H9 (cell line): ENCODE measurements at regions not wholly inside any gene's neighbourhood (a gene's known extent, or its start where the extent isn't known, plus 50 kb on each side); places are given as distances from the start of the nearest gene placed in this dataset.

Experiments
- DNase-seq: peaks from one replicate; pipeline ENCODE4 v3.0.0-alpha.2; 2017
- H2AFZ ChIP-seq: one replicate; pipeline ENCODE4 v1.6.1; 2013; ENCODE audit warnings: mild to moderate bottlenecking, low read length, control low read depth, moderate library complexity
- H2AK5ac ChIP-seq: 2 replicates; pipeline ENCODE4 v1.6.1; 2013; ENCODE audit warnings: low read length, control low read depth, mixed read lengths; ENCODE audit not compliant: insufficient read length
- H2BK120ac ChIP-seq: one replicate; pipeline ENCODE4 v1.6.1; 2013; ENCODE audit warnings: low read depth, mild to moderate bottlenecking, low read length, control low read depth, inconsistent platforms; ENCODE audit not compliant: poor library complexity, severe bottlenecking
- H2BK12ac ChIP-seq: 2 replicates; pipeline ENCODE4 v1.6.1; 2013; ENCODE audit warnings: low read length, control low read depth, mixed read lengths, low read depth; ENCODE audit not compliant: insufficient read length
- H2BK15ac ChIP-seq: 2 replicates; pipeline ENCODE4 v1.6.1; 2013; ENCODE audit warnings: low read depth, low read length, control low read depth
- H2BK20ac ChIP-seq: one replicate; pipeline ENCODE4 v1.6.1; 2013; ENCODE audit warnings: low read depth, mild to moderate bottlenecking, low read length, control low read depth, inconsistent platforms; ENCODE audit not compliant: poor library complexity, severe bottlenecking
- H2BK5ac ChIP-seq: 2 replicates; pipeline ENCODE4 v1.6.1; 2013; ENCODE audit warnings: low read length, control low read depth, mixed read lengths; ENCODE audit not compliant: insufficient read length
- H3K14ac ChIP-seq: 2 replicates; pipeline ENCODE4 v1.6.1; 2013; ENCODE audit warnings: low read length, control low read depth; ENCODE audit not compliant: insufficient read depth
- H3K18ac ChIP-seq: 2 replicates; pipeline ENCODE4 v1.6.1; 2013; ENCODE audit warnings: low read depth, mild to moderate bottlenecking, mixed read lengths, low read length, control low read depth; ENCODE audit not compliant: insufficient read length
- H3K23ac ChIP-seq: 2 replicates; pipeline ENCODE4 v1.6.1; 2013; ENCODE audit warnings: low read length, control low read depth, mixed read lengths, low read depth; ENCODE audit not compliant: insufficient read length
- H3K23me2 ChIP-seq: 2 replicates; pipeline ENCODE4 v1.6.1; 2013; ENCODE audit warnings: low read depth, mild to moderate bottlenecking, mixed read lengths, low read length, control low read depth; ENCODE audit not compliant: insufficient read length, poor library complexity, severe bottlenecking
- H3K27ac ChIP-seq: 2 replicates; pipeline ENCODE4 v1.5.1; 2013; ENCODE audit warnings: low read length, control low read depth, mixed read lengths, low read depth; ENCODE audit not compliant: insufficient read length
- H3K27me3 ChIP-seq: 2 replicates; pipeline ENCODE4 v1.6.1; 2013; ENCODE audit warnings: low read length, control low read depth, inconsistent platforms; ENCODE audit not compliant: insufficient read depth
- H3K4ac ChIP-seq: 2 replicates; pipeline ENCODE4 v1.6.1; 2013; ENCODE audit warnings: low read depth, mild to moderate bottlenecking, control low read depth, inconsistent platforms, low read length, moderate library complexity
- H3K4me1 ChIP-seq: 2 replicates; pipeline ENCODE4 v1.6.1; 2013; ENCODE audit warnings: low read length, control low read depth, inconsistent platforms; ENCODE audit not compliant: insufficient read depth
- H3K4me2 ChIP-seq: 2 replicates; pipeline ENCODE4 v1.6.1; 2013; ENCODE audit warnings: low read length, control low read depth, mixed read lengths; ENCODE audit not compliant: insufficient read length, insufficient read depth
- H3K56ac ChIP-seq: 2 replicates; pipeline ENCODE4 v1.6.1; 2013; ENCODE audit warnings: low read depth, mild to moderate bottlenecking, mixed read lengths, low read length, control low read depth; ENCODE audit not compliant: insufficient read length
- H3K79me1 ChIP-seq: 2 replicates; pipeline ENCODE4 v1.6.1; 2013; ENCODE audit warnings: low read depth, mild to moderate bottlenecking, moderate library complexity, low read length, control low read depth, inconsistent platforms; ENCODE audit not compliant: insufficient read depth, poor library complexity, severe bottlenecking
- H3K79me2 ChIP-seq: 2 replicates; pipeline ENCODE4 v1.6.1; 2013; ENCODE audit warnings: low read length, control low read depth, inconsistent platforms; ENCODE audit not compliant: insufficient read depth
- H3K9ac ChIP-seq: 2 replicates; pipeline ENCODE4 v1.6.1; 2013; ENCODE audit warnings: low read length, control low read depth, mixed read lengths; ENCODE audit not compliant: insufficient read length; ENCODE audit errors: extremely low read depth
- H3K9me3 ChIP-seq: one replicate; pipeline ENCODE4 v1.6.1; 2013; ENCODE audit warnings: low read depth, low read length, inconsistent platforms; ENCODE audit not compliant: control insufficient read depth
- H3T11ph ChIP-seq: one replicate; pipeline ENCODE4 v1.6.1; 2013; ENCODE audit warnings: mild to moderate bottlenecking, low read length, control low read depth, inconsistent platforms
- H4K20me1 ChIP-seq: one replicate; pipeline ENCODE4 v1.6.1; 2013; ENCODE audit not compliant: control insufficient read depth, insufficient read length, insufficient read depth
- H4K5ac ChIP-seq: 2 replicates; pipeline ENCODE4 v1.6.1; 2013; ENCODE audit warnings: low read depth, mild to moderate bottlenecking, mixed read lengths, low read length, control low read depth; ENCODE audit not compliant: insufficient read length
- H4K8ac ChIP-seq: replicated peaks from 2 replicates; pipeline ENCODE4 v1.6.1; 2013; ENCODE audit warnings: low read length, control low read depth, mixed read lengths, low read depth; ENCODE audit not compliant: insufficient read length
- H4K91ac ChIP-seq: 2 replicates; pipeline ENCODE4 v1.6.1; 2013; ENCODE audit warnings: low read depth, mild to moderate bottlenecking, moderate library complexity, mixed read lengths, low read length, control low read depth; ENCODE audit not compliant: insufficient read length
- H3K27ac Mint-ChIP-seq, 3 experiments: 2 replicates in 2 of 3; 3 replicates in 1 of 3; pipeline ENCODE4 v1.8.0; 2020 to 2021; ENCODE audit warnings: mixed read lengths in 3 of 3, mild to moderate bottlenecking in 1 of 3, moderate library complexity in 1 of 3
- H3K27me3 Mint-ChIP-seq: 2 replicates; pipeline ENCODE4 v1.8.0; 2021; ENCODE audit warnings: low read depth, mild to moderate bottlenecking, moderate library complexity, mixed read lengths
- H3K36me3 Mint-ChIP-seq, 3 experiments: 2 replicates in 2 of 3; 3 replicates in 1 of 3; pipeline ENCODE4 v1.8.0; 2020 to 2021; ENCODE audit warnings: low read depth in 3 of 3, mixed read lengths in 3 of 3; ENCODE audit not compliant: insufficient read depth in 1 of 3
- H3K4me1 Mint-ChIP-seq, 2 experiments: 2 replicates each; pipeline ENCODE4 v1.8.0; 2020; ENCODE audit warnings: mixed read lengths in 2 of 2
- H3K4me3 Mint-ChIP-seq, 2 experiments: 2 replicates in 1 of 2; 3 replicates in 1 of 2; pipeline ENCODE4 v1.8.0; 2020 to 2021; ENCODE audit warnings: mild to moderate bottlenecking in 2 of 2, mixed read lengths in 2 of 2, moderate library complexity in 1 of 2
- H3K9me3 Mint-ChIP-seq, 2 experiments: 2 replicates in 1 of 2; 3 replicates in 1 of 2; pipeline ENCODE4 v1.8.0; 2020; ENCODE audit warnings: mild to moderate bottlenecking in 2 of 2, mixed read lengths in 2 of 2, moderate library complexity in 1 of 2
- CTCF ChIP-seq: fragments of 200-600 bp; sonication (generic); conservative IDR thresholded peaks from 3 replicates; pipeline ENCODE4 v1.8.0; 2021; ENCODE audit warnings: antibody characterized with exemption, mild to moderate bottlenecking
- WGBS: extraction: QIAGEN DNeasy Blood & Tissue Kit; methylation state at CpG from one replicate; pipeline ENCODE4 v1.1.7; 2013; ENCODE audit warnings: missing lambda C conversion rate, low lambda C conversion rate, mixed read lengths; ENCODE audit not compliant: insufficient read length; ENCODE audit errors: extremely low coverage; 5-methylcytosine and 5-hydroxymethylcytosine counted together

- Mint-ChIP-seq H3K27me3 (peaks cover 4% of the 10 kb centered on the region; the same call in 1 of the 2 replicates), H3K9me3 (no peaks in the 10 kb centered on the region; a peak in 2 of 5 replicates), H3K4me3 (no peak overlapping the region), H3K36me3 (no peaks in the 10 kb centered on the region), H3K27ac (no peak overlapping the region), H3K4me1 (peaks cover 6 to 11% of the 10 kb centered on the region in 2 experiments; a peak in 3 of 4 replicates)
- Histone ChIP-seq H2AK5ac (no peak overlapping the region), H3K9ac (no peak overlapping the region), H2BK15ac (no peak overlapping the region), H3K4me1 (no peaks in the 10 kb centered on the region), H3K18ac (no peak overlapping the region), H3T11ph (no peak overlapping the region), H2AFZ (no peak overlapping the region), H2BK5ac (no peak overlapping the region), H3K79me1 (no peaks in the 10 kb centered on the region), H3K9me3 (no peaks in the 10 kb centered on the region), H4K91ac (no peak overlapping the region), H3K56ac (no peak overlapping the region), H4K5ac (no peak overlapping the region), H3K4ac (no peak overlapping the region), H4K20me1 (no peaks in the 10 kb centered on the region), H3K27me3 (no peaks in the 10 kb centered on the region), H4K8ac (no peak overlapping the region), H3K14ac (no peak overlapping the region), H3K23ac (no peak overlapping the region), H3K79me2 (no peaks in the 10 kb centered on the region), H2BK12ac (no peak overlapping the region), H2BK120ac (no peak overlapping the region), H3K23me2 (no peaks in the 10 kb centered on the region), H3K4me2 (no peak overlapping the region), H2BK20ac (no peak overlapping the region), H3K27ac (no peak overlapping the region)
- WGBS, result no CpG with 5 or more reads among the region's 12 CpGs
- no peak for TF ChIP-seq CTCF
- no peak for DNase-seq
Measured at GRCh38 chr10:128814024-128814423, 653.0 kb upstream of the MGMT start.
